HEK293 (cell line): ENCODE measurements at regions not wholly inside any gene's neighbourhood (a gene's known extent, or its start where the extent isn't known, plus 50 kb on each side); places are given as distances from the start of the nearest gene placed in this dataset.

Source experiments
- CTCF ChIA-PET: fragments of 350-600 bp; formaldehyde crosslinking; extraction: SDS; loops from one replicate; lab custom pipeline; 2021; ENCODE audit warnings: antibody characterized with exemption; lab: Yijun Ruan, JAX
- POLR2A ChIA-PET: fragments of 300-600 bp; formaldehyde crosslinking; extraction: SDS; loops from one replicate; lab custom pipeline; 2020; ENCODE audit warnings: antibody characterized with exemption, inconsistent platforms; lab: Yijun Ruan, JAX
- H3K27ac ChIP-seq: fragments of 200-500 bp; sonication (Bioruptor generic); 2 replicates; pipeline ENCODE4 v1.5.1; 2014; ENCODE audit warnings: low read depth, low read length, control low read depth, inconsistent platforms; ENCODE audit errors: extremely low read depth
- H3K36me3 ChIP-seq, 2 experiments: fragments of 200-500 bp in 1 of 2; sonication (Bioruptor generic) in 1 of 2; 1 replicate in 1 of 2; 2 replicates in 1 of 2; pipeline ENCODE4 v1.5.1; 2014 to 2017; ENCODE audit warnings: inconsistent platforms in 2 of 2, low read length in 2 of 2; ENCODE audit not compliant: control insufficient read depth in 2 of 2, insufficient read depth in 1 of 2
- H3K4me1 ChIP-seq: fragments of 200-500 bp; sonication (Bioruptor generic); 2 replicates; pipeline ENCODE4 v1.5.1; 2014; ENCODE audit warnings: mild to moderate bottlenecking, low read length, inconsistent platforms; ENCODE audit not compliant: control insufficient read depth, insufficient read depth
- H3K4me3 ChIP-seq: 2 replicates; pipeline ENCODE4 v1.5.1; 2011; ENCODE audit warnings: low read depth, mild to moderate bottlenecking, control low read depth, low read length, moderate library complexity
- H3K9me3 ChIP-seq: fragments of 200-500 bp; sonication (Bioruptor generic); 2 replicates; pipeline ENCODE4 v1.5.1; 2014; ENCODE audit warnings: low read depth, low read length, inconsistent platforms; ENCODE audit not compliant: control insufficient read depth, insufficient read depth
- GLI2 ChIP-seq: fragments of 450-650 bp; formaldehyde crosslinking; IDR thresholded peaks from 2 replicates; pipeline ENCODE4; 2017; ENCODE audit warnings: missing biosample characterization, missing genetic modification characterization, low read depth, borderline replicate concordance
- INSM2 ChIP-seq: fragments of 450-650 bp; formaldehyde crosslinking; IDR thresholded peaks from 2 replicates; pipeline ENCODE4 v1.5.1; 2016; ENCODE audit warnings: missing biosample characterization, missing genetic modification characterization
- MYNN ChIP-seq: fragments of 450-650 bp; formaldehyde crosslinking; IDR thresholded peaks from 2 replicates; pipeline ENCODE4 v1.5.1; 2016; ENCODE audit warnings: missing biosample characterization, missing genetic modification characterization, borderline replicate concordance
- YY2 ChIP-seq: fragments of 450-650 bp; formaldehyde crosslinking; IDR thresholded peaks from 2 replicates; pipeline ENCODE4 v1.5.1; 2016; ENCODE audit warnings: missing biosample characterization, missing genetic modification characterization
- ZBTB48 ChIP-seq: fragments of 450-650 bp; formaldehyde crosslinking; IDR thresholded peaks from 2 replicates; pipeline ENCODE4 v1.5.1; 2016; ENCODE audit warnings: missing biosample characterization, missing genetic modification characterization
- ZBTB8A ChIP-seq: fragments of 450-650 bp; formaldehyde crosslinking; IDR thresholded peaks from 2 replicates; pipeline ENCODE4 v1.5.1; 2016; ENCODE audit warnings: missing biosample characterization, missing genetic modification characterization
- ZFHX2 ChIP-seq: fragments of 450-650 bp; formaldehyde crosslinking; conservative IDR thresholded peaks from 2 replicates; pipeline ENCODE4 v1.5.1; 2016; ENCODE audit warnings: missing biosample characterization, missing genetic modification characterization
- ZFP69B ChIP-seq: fragments of 450-650 bp; formaldehyde crosslinking; IDR thresholded peaks from 2 replicates; pipeline ENCODE4 v1.5.1; 2016; ENCODE audit warnings: missing biosample characterization, missing genetic modification characterization
- ZNF174 ChIP-seq: fragments of 450-650 bp; formaldehyde crosslinking; IDR thresholded peaks from 2 replicates; pipeline ENCODE4 v1.5.0; 2017; ENCODE audit warnings: missing biosample characterization, mild to moderate bottlenecking, missing genetic modification characterization
- ZNF19 ChIP-seq: fragments of 450-650 bp; formaldehyde crosslinking; IDR thresholded peaks from 2 replicates; pipeline ENCODE4; 2016; ENCODE audit warnings: missing biosample characterization, missing genetic modification characterization, low read depth
- ZNF23 ChIP-seq: fragments of 450-650 bp; formaldehyde crosslinking; IDR thresholded peaks from 2 replicates; pipeline ENCODE4 v1.5.1; 2016; ENCODE audit warnings: missing biosample characterization, missing genetic modification characterization, borderline replicate concordance
- ZNF513 ChIP-seq: fragments of 450-650 bp; IDR thresholded peaks from 2 replicates; pipeline ENCODE4 v1.5.1; 2018; ENCODE audit warnings: missing biosample characterization, missing genetic modification characterization
- ZNF555 ChIP-seq: fragments of 450-650 bp; formaldehyde crosslinking; conservative IDR thresholded peaks from 2 replicates; pipeline ENCODE4 v1.5.1; 2017; ENCODE audit warnings: missing biosample characterization, mild to moderate bottlenecking, missing genetic modification characterization, inconsistent platforms
- ZNF610 ChIP-seq: fragments of 450-650 bp; formaldehyde crosslinking; IDR thresholded peaks from 2 replicates; pipeline ENCODE4 v1.5.1; 2016; ENCODE audit warnings: missing biosample characterization, missing genetic modification characterization, borderline replicate concordance
- ZNF639 ChIP-seq: fragments of 450-650 bp; formaldehyde crosslinking; IDR thresholded peaks from 2 replicates; pipeline ENCODE4 v1.5.1; 2016; ENCODE audit warnings: missing biosample characterization, missing genetic modification characterization
- ZNF707 ChIP-seq: fragments of 450-650 bp; formaldehyde crosslinking; IDR thresholded peaks from 2 replicates; pipeline ENCODE4 v1.5.1; 2016; ENCODE audit warnings: missing biosample characterization, missing genetic modification characterization
- ZNF785 ChIP-seq: fragments of 450-650 bp; formaldehyde crosslinking; IDR thresholded peaks from 2 replicates; pipeline ENCODE4 v1.5.1; 2016; ENCODE audit warnings: missing biosample characterization, missing genetic modification characterization
- ZNF837 ChIP-seq: fragments of 450-650 bp; formaldehyde crosslinking; IDR thresholded peaks from 2 replicates; pipeline ENCODE4 v1.5.1; 2016; ENCODE audit warnings: missing biosample characterization, missing genetic modification characterization
- ZSCAN5A ChIP-seq: fragments of 450-650 bp; formaldehyde crosslinking; IDR thresholded peaks from 2 replicates; pipeline ENCODE4 v1.5.1; 2016; ENCODE audit warnings: missing biosample characterization, missing genetic modification characterization

GRCh38 chr6:85706272-85706671 lies 63.6 kb upstream of the SYNCRIP start:
- Histone ChIP-seq H3K36me3 (no peaks in the 10 kb centered on the region), H3K4me1 (no peaks in the 10 kb centered on the region), H3K9me3 (no peaks in the 10 kb centered on the region), H3K27ac (no peak overlapping the region), H3K4me3 (no peak overlapping the region)
- TF ChIP-seq GLI2 = no peak
- TF ChIP-seq ZNF555 (tag by site-specific recombination) = no peak
- no peak for TF ChIP-seq ZFP69B (tag by site-specific recombination)
- TF ChIP-seq ZFHX2 = no peak
- TF ChIP-seq ZNF174 (tag by site-specific recombination) = no peak
- no peak for TF ChIP-seq MYNN (tag by site-specific recombination)
- TF ChIP-seq ZNF513 (tag by site-specific recombination) = no peak
- no peak for TF ChIP-seq ZNF19 (tag by site-specific recombination)
- TF ChIP-seq ZNF23 (tag by site-specific recombination) = no peak
- TF ChIP-seq ZBTB8A (tag by site-specific recombination) = no peak
- TF ChIP-seq ZSCAN5A (tag by site-specific recombination) = no peak
- no peak for TF ChIP-seq ZNF639
- no peak for TF ChIP-seq ZNF785
- TF ChIP-seq ZNF707 (tag by site-specific recombination) = no peak
- no peak for TF ChIP-seq YY2 (tag by site-specific recombination)
- TF ChIP-seq ZNF610 (tag by site-specific recombination) = no peak
- ChIA-PET POLR2A (no interaction called here), CTCF (no interaction called here)

GRCh38 chr6:85705220-85705619 lies 62.5 kb upstream of the SYNCRIP start:
- CTCF ChIA-PET = interaction anchor here (0.6 kb wide), 1 partner anchor 168 kb away, joined by 3 read pairs; no protein-coding TSS in a partner anchor
- Histone ChIP-seq H3K4me1 (no peaks in the 10 kb centered on the region), H3K9me3 (no peaks in the 10 kb centered on the region), H3K4me3 (no peak overlapping the region), H3K36me3 (no peaks in the 10 kb centered on the region), H3K27ac (no peak overlapping the region)
- POLR2A ChIA-PET = interaction anchor here (0.9 to 2.0 kb wide), 2 partner anchors 27 to 32 kb away, joined by 3 to 6 read pairs; no protein-coding TSS in a partner anchor
- no peak for TF ChIP-seq INSM2
- no peak for TF ChIP-seq ZNF837 (tag by site-specific recombination)
- no peak for TF ChIP-seq ZBTB48 (tag by site-specific recombination)
